Medulla oblongata (tissue), 1 donor: ENCODE measurements at regions not wholly inside any gene's neighbourhood (a gene's known extent, or its start where the extent isn't known, plus 50 kb on each side); places are given as distances from the start of the nearest gene placed in this dataset.

Experiments
- DNase-seq: peaks from one replicate; pipeline ENCODE4 v3.0.0-alpha.2; 2015; ENCODE audit errors: extremely low spot score

DNA sequence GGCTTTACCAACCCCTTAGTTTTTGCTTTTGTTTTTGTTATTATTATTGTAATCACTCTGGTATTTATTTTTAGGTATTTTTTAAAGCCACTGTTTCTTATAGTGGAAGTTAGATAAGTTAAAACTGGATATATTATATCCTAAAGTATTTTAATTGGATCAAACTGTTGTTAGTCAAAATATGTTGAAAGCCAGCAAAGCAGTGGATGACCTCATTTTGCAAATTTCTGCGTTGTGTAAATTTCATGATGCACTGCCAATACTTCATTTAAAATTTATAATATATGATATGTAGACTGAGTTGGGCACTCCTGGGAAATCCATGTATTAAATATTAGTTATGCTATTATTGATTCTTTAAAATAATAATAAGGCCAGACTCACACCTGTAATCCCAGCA, 661.7 kb upstream of the NRXN1 start:
- no peak for DNase-seq

DNA sequence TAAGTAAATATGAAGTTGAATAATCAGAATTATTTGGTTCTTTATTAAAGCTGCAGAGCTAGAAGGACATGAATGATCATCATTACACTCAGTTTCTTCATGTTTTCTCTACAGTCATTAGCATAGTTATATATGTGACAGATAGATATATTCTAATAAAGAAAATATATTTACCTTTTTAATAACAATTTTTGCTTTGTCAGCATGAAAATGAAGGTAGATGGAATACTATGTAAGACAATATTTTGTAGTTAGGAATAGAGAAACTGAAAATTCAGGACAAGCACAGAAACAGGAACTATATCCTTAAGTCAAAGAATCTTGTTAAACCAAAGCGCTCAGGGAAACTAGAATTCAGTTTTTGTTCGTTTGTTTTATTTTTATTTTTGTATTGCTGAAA, 649.9 kb upstream of the NRXN1 start:
- DNase-seq, result no peak

DNA sequence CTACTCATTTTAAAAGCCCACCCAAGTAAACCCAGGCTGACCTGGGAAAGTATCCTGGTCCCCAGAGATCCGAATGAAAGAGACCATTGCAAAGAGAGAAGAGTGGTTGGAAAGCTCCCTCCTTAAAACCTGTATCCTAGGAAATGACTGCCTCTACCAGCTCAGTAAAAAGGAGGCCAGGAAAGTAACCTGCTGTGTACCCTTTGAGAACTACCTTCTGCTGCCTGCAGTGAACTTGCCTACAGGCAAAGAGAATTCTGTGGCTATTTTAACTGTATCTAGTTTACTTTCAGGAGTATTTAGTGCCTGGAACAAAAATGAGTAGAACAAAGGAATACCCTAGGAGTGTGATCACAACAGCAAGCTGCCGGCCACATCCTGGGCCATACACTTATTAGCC, 641.7 kb upstream of the NRXN1 start:
- DNase-seq, result no peak

DNA sequence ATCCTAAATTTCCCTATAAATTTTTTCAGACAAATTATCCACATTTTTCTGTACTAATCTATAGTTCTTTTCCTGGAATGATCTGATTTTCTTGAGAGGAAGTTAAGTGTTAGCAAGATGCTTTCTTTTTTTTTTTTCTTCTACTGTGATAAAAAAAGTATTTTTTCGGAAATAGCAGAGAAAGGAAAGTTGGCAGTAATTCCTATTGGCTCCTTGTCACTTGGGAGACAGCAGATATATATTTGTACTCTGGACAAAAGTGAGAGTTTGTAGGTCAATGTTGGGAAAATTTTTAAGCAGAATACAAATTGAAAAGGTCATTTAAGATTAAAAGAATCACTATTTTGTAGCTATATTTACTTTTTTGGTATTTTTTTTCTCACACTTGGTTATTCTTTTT, 635.7 kb upstream of the NRXN1 start:
- peak; percentile 2 for DNase-seq

DNA sequence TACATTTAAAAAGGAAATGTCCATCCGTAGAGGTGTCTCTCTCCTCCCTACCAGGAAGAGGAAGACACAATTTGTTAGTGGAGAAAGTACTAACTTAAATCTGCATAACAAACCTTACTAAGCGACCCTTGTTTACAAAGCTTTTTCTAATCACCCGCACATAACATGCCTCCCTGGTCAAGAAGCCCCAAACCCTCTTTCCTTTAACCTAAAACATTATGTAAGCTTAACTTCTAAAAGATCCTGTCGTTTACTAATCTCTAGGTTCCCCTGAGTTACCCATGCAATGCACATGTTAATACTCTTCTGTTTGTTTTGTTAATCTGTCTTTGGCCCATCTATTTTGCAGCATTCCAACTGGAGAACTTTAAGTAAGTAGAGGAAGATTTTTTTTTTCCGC, 630.3 kb upstream of the NRXN1 start:
- DNase-seq, result no peak

DNA sequence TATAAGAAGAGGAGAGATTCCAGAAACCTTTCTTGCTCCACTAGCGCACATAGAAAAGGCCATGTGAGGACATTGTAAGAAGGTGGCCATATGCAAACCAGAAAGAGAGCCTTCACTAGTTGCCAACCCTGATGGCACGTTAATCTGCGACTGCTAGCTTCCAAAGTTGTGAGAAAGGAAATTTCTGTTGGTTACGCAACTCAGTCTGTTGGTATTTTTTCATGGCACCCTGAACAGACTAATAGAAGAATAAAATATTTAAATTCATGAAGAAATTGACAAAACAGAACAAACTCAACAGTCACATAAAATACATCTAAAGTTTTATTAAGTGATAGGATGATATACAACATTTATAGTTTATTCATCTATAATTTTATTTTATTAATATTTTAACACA, 625.9 kb upstream of the NRXN1 start:
- DNase-seq, result no peak

DNA sequence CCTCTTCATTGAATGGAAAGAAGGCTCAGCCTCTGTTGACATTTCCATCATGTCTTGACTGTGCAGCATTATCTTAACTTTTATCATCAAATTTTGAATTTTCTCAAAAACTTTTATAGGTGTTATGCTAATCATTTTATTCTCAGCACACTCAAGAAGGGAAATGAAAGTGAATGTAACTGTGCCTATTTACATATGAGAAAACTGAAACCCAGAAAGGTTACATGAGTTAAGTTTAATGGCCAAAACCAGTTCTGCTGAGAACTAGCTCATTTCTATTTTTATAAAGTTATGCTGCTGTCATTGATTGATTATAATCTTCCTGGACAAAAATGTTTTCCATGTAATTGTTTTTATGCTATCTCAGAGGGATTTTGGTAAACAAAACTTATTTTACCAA, 618.8 kb upstream of the NRXN1 start:
- DNase-seq, result no peak

DNA sequence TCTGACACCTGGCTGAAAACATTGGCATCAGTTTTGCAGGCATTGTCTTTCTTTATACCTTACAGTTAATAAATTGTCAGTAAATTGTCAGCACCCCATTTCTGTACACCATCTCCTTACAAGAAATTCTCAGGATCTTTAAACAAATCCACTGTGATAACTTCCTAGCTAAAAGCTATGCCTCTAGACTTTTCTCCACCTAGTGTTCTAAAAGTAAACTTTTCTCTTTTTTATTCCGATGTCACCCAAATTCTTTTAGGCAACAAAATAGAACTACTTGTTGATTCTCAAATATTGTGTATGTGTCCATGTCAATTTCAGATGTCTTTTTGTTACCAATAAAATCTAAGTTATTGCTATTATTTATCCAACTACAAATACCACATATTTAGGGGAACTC, 617.4 kb upstream of the NRXN1 start:
- no peak for DNase-seq

DNA sequence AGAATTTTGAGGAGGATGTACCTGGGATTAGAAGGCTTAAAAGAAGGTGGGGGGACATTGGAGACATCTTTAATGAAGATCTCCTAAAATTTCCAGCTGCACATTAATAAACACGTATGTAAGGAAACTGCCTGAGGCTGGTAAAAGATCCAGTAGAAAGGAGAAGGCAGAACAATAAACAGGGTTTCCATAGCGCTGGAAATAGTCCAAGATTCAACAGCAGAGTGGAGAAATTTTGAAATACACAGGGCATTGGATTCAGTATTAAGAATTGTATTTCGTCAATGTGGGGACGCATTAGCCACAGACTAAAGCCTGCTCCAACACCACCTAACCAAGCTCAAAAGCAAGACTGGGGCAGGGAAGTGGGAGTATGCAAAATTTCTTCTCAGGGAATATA, 606.9 kb upstream of the NRXN1 start:
- DNase-seq, result no peak

DNA sequence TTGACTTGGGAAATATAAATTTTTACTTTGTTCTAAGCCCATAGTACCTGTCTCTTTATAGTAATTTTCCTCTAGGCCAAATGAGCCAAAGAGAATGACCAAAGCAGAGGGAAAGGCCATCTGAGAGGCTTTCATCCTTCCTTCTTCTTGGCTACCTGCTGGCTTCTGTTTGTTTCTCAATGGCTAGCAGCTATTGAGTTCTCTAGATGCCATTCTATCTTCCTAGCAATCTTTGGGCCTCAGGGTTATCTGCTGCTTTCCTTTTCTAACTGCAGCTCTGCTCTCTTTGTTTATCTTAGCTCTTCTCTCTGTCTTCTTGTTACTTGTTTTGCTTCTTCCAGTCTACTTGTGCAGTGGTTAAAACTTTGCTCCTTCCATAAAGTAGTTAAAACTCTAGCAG, 601.1 kb upstream of the NRXN1 start:
- DNase-seq, result no peak

DNA sequence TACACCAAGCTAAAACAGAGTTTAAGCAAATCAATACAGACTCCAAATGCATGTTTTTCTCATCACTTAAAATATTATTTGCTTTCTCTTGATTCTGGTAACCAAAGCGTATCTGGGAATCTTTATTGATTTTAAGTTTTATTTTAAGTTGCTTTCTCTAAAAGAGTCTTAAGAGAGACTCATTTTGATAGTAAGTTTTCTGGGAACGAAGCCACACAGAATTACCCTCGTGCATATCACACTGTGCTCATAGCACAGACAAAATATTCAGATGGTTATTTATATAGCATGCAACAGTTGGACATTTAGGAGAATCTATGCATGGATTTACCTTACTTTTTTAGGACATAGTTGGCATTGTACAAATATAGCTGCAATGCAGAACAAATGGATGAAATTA, 597.5 kb upstream of the NRXN1 start:
- no peak for DNase-seq

DNA sequence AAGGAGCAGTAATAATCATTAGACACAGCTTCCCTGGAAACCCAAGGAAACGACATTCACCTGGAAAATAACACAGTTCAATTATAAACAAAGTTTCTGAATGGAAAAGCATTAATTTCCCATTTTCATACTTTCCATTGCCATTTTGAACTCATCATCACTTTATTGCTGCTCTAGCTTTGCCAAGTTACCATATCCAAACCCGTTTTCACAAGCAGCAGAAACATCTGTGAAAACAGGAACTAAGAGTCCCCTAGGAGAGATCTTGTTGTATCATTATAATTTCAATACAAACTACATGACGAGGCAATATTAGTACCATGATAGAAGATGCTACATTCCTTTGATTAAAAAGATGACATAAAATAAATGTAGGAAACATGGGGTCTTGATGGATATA, 597.0 kb upstream of the NRXN1 start:
- DNase-seq, result no peak

DNA sequence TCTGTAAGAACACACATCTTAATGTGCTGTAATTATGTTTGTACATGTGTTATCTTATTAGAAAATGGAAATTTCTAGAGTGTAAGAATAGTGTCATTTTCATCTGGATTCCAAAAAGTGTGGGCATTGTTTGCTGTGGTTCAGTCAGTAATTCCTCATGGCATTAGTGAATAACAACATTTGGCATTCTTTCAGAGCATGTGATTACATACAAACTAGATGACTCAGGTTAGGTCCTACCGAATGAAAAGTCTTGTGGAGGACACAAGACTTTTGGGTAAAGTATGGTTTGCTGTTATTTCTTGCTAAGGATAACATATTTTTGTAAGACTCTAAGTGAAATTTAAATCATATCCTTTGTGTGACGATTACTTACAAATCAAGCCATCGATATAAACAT, 593.1 kb upstream of the NRXN1 start:
- no peak for DNase-seq

DNA sequence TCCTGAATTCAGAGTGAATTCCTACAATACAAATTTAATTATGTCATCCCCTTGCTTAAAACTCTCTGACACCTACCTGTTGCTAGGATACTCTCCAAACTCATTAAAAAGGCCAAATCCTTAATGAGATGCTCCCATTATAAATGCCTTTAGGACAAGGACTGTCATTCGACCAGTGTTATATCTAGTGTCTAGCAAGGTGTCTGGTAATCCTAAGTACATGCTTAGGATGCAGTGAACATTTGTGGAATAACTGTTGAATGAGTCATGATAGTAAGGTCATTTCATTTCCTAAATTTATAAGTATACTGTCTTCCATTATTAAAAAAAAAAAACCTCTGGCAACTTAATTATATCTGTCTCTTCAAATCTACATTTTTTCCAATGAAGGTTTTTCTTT, 588.9 kb upstream of the NRXN1 start:
- DNase-seq, result no peak

DNA sequence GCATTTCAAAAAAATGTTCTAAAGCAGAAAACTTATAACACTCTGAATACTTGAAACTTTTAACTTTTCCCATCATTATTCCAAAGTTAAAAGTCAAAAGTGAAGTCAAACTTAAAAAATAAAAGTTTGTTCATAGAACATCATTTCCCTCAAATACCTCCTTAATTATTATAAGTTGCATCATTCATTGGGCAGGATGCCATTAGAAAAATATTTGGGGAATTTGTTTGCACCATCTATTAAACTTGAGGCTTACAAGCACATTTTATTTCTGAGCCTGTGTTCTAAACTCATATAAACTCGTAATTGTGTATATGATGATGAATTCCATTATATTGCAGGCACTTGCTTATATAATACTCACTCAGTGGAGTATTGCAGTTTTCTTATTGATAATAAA, 588.0 kb upstream of the NRXN1 start:
- no peak for DNase-seq

DNA sequence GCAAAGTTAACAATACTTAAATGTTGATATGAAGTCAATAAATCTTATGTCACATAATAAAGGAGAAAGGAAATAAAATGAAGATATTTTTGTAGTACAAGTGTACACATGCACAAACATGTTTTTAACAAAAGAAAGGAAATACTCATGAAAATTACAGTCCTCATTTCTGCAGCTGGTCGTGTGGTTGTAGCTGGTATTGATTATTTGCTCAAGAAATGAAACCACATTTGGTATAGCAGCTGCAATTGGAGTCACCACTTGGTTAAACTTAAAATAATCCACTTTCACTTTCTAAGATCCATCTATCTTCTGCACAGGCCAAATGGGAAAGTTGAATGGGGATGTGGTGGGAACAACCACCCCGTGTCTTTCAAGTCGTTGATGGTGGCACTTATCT, 580.5 kb upstream of the NRXN1 start:
- no peak for DNase-seq

DNA sequence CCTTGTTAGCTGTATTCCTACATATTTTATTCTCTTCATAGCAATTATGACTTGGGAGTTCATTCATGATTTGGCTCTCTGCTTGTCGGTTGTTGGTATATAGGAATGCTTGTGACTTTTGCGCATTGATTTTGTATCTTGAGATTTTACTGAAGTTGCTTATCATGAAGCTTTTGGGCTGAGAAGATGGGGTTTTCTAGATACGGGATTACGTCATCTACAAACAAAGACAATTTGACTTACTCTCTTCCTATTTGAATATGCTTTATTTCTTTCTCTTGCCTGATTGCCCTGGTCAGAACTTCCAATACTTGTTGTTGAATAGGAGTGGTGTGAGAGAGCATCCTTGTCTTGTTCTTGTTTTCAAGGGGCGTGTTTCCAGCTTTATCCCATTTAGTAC, 569.8 kb upstream of the NRXN1 start:
- DNase-seq, result no peak

DNA sequence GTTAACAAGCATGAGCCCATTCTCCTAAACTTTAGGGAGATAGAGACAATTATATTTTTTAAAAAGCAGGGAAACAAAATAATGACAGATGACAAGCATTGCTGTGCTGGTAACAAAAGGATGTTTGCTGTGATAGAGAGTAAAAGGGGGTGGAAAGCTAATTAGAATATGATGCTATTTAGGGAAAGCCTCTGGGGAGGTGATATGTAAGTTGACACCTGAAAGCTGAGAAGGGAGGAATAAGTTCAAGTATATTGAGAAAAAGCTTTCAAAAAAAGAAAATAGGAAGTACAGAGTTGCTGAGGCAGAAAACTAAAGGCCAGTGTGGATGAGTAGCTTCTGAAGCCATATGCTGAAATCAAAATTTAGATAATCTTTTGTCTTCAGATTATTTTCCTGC, 565.2 kb upstream of the NRXN1 start:
- DNase-seq, result no peak

DNA sequence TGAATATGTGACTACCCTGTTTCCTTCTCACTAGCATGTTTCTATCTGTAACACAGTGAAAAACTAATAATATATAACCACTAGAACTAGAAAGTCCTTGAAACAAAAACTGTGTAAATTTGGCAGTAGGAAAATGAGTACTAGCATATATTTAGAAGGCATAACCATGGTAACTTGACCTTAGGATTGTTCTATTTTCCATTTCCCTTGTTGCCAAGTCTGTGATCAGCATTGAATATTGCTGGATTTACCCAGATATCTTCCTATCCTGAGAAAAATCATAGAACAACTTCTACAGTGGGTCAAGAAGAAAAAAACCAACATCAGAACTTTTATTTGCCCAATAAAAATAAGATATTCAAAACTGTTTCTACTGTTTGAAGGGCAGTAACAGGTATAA, 563.9 kb upstream of the NRXN1 start:
- DNase-seq, result no peak

DNA sequence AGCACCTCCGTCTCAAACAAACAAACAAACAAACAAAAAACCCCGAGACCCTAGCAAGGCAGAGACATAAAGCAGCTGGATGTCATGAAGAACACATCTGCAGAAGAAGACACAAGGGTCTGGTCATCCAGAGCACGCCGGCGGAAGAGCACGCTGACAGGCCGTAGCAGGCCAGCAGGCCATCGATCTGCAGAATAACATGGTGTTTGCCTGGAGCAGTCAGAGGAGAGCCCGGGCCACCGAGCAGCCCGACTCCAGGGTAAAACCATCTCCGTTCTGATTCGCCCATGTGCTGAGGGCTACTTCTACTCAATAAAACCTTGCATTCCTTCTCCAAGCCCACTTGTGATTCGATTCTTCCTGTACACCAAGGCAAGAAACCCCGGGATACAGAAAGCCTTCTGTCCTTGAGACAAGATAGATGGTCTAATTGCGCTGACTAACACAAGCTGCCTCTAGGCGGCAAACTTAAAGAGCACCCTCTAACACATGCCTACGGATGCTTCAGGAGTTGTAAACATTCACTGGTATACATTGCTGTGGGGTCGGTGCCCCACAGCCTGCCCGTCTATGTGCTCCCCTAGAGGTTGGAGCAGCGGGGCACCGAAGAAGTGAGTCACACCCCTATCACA, 549.8 kb upstream of the NRXN1 start:
- DNase-seq, result no peak

DNA sequence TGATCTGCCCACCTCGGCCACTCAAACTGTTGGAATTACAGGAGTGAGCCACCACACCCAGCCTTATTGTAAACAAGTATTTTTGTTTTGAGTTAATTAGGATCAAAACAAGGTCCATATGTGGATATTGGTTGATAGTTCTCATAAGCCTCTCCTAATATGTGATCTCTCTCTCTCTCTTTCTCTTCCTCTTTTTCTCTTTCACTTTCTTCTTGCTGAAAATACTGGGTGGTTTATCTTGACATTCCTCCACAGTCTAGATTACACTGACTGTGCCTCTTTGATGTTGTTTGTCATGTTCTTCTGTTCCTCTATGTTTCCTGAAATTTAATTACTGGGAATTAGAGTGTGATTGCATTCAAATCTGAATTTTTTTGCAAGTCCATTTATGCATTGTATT, 547.5 kb upstream of the NRXN1 start:
- DNase-seq, result no peak

DNA sequence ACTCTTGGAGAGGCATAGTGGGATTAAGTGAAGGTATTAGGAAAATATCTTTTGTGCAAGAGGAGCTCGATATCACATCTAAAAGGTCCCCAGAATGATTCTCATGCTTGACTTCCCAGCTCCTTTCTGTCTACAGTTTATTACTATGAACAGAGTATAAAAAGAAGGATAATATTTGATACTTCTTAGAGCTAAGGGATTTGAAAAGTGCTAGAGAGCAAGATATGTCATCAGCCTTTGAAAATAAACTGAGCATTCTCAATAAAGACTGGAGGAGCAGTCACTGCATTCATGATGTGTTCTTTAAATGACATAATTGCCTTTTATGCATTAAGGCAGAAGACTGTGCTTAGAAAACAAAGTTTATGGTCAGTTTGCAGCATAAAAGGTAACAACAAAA, 543.2 kb upstream of the NRXN1 start:
- DNase-seq, result no peak

DNA sequence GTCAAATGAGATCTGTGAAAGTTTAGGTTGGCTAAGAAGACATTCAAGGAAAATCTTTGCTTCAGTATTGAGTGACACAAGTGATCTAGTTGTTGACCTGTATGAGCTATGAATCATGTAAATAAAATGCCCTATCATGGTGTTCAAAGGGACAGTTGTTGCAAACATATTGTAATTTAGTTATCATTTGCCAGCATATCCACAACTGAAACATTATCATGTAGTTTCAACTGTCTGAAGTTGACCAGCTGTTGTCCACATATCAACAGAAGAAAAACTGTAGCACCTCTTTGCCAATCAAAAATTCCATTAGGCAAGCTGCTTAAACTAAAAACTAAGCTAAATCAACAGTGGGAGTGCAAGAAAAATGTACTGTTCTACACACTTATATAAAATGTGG, 527.1 kb upstream of the NRXN1 start:
- no peak for DNase-seq

DNA sequence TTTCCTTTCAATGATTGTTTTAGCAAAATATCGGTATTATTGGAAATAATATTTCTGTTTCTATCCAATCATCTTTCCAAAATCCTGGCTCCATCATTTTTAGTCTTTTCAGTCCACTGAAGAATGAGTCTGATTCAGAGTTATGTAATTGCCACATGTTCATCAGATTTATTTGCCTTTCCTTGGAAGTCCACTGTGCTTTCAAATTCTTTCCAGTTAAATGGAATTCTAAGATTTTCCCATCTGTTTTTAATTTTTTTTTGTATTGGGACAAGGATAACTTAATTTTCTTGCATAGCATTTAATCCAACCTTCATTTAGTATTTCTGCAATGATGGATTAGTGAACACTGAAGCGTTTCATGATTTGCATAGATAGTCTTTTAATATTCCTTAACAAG, 521.5 kb upstream of the NRXN1 start:
- no peak for DNase-seq

DNA sequence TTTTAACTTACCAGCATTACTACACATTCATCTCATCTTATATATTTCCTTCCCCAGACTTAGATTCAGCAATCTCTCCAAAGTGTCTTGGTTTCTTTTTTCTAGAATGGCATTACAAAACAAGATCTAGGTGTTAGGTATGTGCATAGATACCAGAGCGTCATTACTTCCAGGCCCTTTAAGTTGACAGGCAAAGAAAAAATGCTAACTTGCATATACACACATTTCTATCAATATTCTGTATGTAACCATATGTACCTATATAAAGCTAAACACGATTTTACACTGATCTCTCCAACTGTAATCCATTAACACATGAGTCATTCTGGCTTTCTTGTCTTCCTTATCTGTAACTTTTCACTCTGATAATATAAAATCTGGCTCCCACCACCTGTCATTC, 503.8 kb upstream of the NRXN1 start:
- no peak for DNase-seq
